ENCODE measurements at regions not wholly inside any gene's neighbourhood (a gene's known extent, or its start where the extent isn't known, plus 50 kb on each side); places are given as distances from the start of the nearest gene placed in this dataset.

DNA sequence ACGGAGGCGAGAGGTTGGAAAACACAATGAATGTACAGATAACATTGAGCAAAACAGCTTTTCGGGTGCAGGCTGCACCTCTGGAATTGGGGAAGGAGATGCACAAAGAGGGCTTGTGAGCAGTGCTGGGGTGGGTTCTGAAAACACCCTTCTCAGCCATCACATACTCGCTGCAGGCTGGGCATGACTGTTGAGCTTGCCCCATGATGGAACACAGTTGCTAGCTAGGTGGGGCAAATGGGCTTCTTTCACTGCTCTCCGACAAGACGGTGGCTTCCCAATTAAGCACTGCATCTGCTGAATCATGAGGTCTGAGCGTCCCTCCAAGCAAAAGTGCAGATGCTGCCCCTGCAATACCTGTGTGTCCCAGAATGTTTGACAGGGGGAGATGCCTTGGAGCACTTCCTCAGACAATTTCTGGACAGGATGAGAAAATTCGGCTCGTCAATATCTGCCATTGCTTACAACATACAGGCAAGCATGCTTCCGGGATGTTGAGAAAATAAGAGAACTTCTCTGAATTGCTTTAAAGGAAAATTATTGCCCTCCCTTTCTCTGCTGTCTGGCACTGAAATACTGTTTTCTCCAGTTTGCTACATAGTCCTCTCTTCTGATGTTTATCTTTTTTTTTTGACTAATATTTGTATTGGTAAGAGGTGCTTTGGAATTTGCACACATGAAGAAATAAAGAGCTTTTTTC lies 77.3 kb upstream of the SH3BP4 start:
- WGBS, result 86% methylated on average over 10 of the region's 10 CpGs
- H3K36me3 ChIP-seq, result no peaks in the 10 kb centered on the region
- intact Hi-C loops (cut with DNase I), result no loop called here
- H3K27me3 ChIP-seq, result no peaks in the 10 kb centered on the region
- no peak for DNase-seq (ENCODE audit: extremely low spot score)
- H3K27ac ChIP-seq (replicated peaks in 1 of 4), result no peak overlapping the region
- H3K4me3 ChIP-seq, result no peak overlapping the region
- TF ChIP-seq EP300 (IDR thresholded peaks at IDR 0.05), result no peak
- TF ChIP-seq POLR2AphosphoS5 (IDR thresholded peaks at IDR 0.05), result no peak
- no peak for TF ChIP-seq POLR2A (IDR thresholded peaks at IDR 0.05; ENCODE audit: low read depth)
- TF ChIP-seq, protein P1, sequence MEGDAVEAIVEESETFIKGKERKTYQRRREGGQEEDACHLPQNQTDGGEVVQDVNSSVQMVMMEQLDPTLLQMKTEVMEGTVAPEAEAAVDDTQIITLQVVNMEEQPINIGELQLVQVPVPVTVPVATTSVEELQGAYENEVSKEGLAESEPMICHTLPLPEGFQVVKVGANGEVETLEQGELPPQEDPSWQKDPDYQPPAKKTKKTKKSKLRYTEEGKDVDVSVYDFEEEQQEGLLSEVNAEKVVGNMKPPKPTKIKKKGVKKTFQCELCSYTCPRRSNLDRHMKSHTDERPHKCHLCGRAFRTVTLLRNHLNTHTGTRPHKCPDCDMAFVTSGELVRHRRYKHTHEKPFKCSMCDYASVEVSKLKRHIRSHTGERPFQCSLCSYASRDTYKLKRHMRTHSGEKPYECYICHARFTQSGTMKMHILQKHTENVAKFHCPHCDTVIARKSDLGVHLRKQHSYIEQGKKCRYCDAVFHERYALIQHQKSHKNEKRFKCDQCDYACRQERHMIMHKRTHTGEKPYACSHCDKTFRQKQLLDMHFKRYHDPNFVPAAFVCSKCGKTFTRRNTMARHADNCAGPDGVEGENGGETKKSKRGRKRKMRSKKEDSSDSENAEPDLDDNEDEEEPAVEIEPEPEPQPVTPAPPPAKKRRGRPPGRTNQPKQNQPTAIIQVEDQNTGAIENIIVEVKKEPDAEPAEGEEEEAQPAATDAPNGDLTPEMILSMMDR (IDR thresholded peaks at IDR 0.05), result no peak
- H3K9me3 ChIP-seq, result no peaks in the 10 kb centered on the region
- no peaks in the 10 kb centered on the region for H3K4me1 ChIP-seq

DNA sequence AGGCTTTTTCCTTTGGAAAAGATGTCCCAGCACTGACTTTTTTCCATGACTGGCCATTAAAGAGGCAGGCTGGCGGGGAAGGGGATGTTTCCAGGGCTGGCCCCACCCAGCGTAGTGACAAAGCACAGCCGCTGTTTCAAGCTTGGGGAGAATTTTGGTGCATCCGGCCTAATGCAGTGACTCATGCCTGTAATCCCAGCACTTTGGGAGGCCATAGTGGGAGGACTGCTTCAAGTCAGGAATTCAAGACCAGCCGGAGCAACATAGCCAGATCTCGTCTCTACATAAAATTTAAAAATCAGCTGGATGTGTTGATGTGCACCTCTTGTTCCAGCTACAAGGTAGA lies 78.0 kb upstream of the SH3BP4 start:
- 60% methylated on average over 6 of the region's 6 CpGs for whole genome bisulfite sequencing
- peak overlapping the region; percentile 48 to 70 (median 56) for H3K27ac ChIP-seq (replicated peaks in 1 of 4)
- DNase-seq (ENCODE audit: extremely low spot score), result no peak
- no peaks in the 10 kb centered on the region for H3K36me3 ChIP-seq
- intact Hi-C loops (cut with DNase I), result no loop called here
- H3K4me3 ChIP-seq, result no peak overlapping the region
- H3K27me3 ChIP-seq, result no peaks in the 10 kb centered on the region
- no peaks in the 10 kb centered on the region for H3K4me1 ChIP-seq
- no peaks in the 10 kb centered on the region for H3K9me3 ChIP-seq
- peak in 1 of 2 donors; percentile 43 for TF ChIP-seq POLR2AphosphoS5 (IDR thresholded peaks at IDR 0.05)
- TF ChIP-seq POLR2A (IDR thresholded peaks at IDR 0.05; ENCODE audit: low read depth), result no peak
- TF ChIP-seq, protein P1 (IDR thresholded peaks at IDR 0.05), result no peak
- TF ChIP-seq EP300 (IDR thresholded peaks at IDR 0.05), result no peak

DNA sequence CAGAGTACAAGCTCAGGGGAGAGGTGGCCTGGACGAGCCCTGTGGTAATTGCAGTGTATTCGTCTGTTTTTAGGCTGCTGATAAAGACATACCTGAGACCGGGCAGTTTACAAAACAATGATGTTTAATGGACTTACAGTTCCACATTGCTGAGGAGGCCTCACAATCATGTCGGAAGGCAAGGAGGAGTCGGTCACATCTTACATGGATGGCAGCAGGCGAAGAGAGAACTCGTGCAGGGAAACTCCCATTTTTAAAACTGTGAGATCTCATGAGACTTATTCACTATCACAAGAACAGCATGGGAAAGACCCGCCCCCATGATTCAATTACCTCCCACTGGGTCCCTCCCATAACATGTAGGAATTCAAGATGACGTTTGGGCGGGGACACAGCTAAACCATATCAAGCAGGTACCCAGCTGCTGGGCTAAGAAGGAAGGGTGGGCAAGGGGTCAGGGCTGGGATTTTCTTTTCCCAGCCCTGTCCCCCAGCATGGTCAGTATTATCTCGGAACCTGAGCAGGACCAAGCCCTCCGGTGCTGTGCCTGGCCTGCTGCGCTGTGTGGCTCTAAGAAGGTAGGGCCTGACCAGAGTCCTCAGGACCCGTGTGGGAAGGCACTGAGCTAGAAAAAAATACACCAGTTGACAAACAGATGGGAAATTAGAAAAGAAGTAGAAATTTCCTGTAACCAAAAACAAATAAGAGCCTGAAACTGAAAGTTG lies 78.6 kb upstream of the SH3BP4 start:
- 94% methylated on average over 14 of the region's 14 CpGs for WGBS
- H3K4me1 ChIP-seq, result no peaks in the 10 kb centered on the region
- peak overlapping the region; percentile 48 to 70 (median 56) for H3K27ac ChIP-seq (replicated peaks in 1 of 4)
- H3K27me3 ChIP-seq, result no peaks in the 10 kb centered on the region
- no peak overlapping the region for H3K4me3 ChIP-seq
- no peak for DNase-seq (ENCODE audit: extremely low spot score)
- intact Hi-C loops (cut with DNase I), result no loop called here
- no peaks in the 10 kb centered on the region for H3K36me3 ChIP-seq
- TF ChIP-seq POLR2A (IDR thresholded peaks at IDR 0.05; ENCODE audit: low read depth) (no peak), POLR2AphosphoS5 (IDR thresholded peaks at IDR 0.05) (no peak), EP300 (IDR thresholded peaks at IDR 0.05) (no peak)
- TF ChIP-seq, protein P1 (IDR thresholded peaks at IDR 0.05), result no peak
- no peaks in the 10 kb centered on the region for H3K9me3 ChIP-seq

DNA sequence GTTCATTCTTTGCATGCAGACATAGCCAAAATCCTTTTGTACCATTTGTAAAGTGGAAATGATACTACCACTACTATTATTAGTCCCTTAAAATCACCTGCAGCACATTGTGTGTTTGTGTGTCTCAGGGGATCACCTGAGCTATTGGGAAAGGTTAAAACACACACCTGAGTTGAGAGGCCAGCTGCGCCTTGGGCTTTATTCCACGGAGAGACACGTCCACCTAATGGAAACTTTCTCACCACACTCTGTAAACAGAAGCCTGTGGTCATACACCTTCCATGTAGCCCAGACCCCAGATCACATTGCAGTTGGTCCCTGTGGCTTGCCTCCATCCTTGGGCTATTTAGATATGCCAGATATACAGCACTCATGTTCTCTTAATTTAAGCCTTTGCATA lies 81.8 kb upstream of the SH3BP4 start:
- Histone ChIP-seq H3K36me3 (no peaks in the 10 kb centered on the region), H3K27ac (replicated peaks in 1 of 4) (no peak overlapping the region), H3K4me3 (no peak overlapping the region), H3K4me1 (no peaks in the 10 kb centered on the region), H3K27me3 (no peaks in the 10 kb centered on the region), H3K9me3 (no peaks in the 10 kb centered on the region)
- DNase-seq (ENCODE audit: extremely low spot score), result no peak
- TF ChIP-seq POLR2A (IDR thresholded peaks at IDR 0.05; ENCODE audit: low read depth) (no peak), EP300 (IDR thresholded peaks at IDR 0.05) (no peak), POLR2AphosphoS5 (IDR thresholded peaks at IDR 0.05) (no peak)
- TF ChIP-seq, protein P1 (IDR thresholded peaks at IDR 0.05), result no peak
- 93% methylated on average over 3 of the region's 3 CpGs for WGBS
- intact Hi-C loops (cut with DNase I), result no loop called here

Measured in esophagus muscularis mucosa (tissue), 4 donors.